HPDE6-E6E7 (cell line): ENCODE measurements at regions not wholly inside any gene's neighbourhood (a gene's known extent, or its start where the extent isn't known, plus 50 kb on each side); places are given as distances from the start of the nearest gene placed in this dataset.

Experiments
- DNase-seq: peaks from one replicate; pipeline ENCODE4 v3.0.0; 2011; ENCODE audit warnings: missing footprints; ENCODE audit errors: extremely low spot score

- DNase-seq: no peak
Observed at GRCh38 chr6:122063076-122063475, 336.4 kb upstream of the HSF2 start.

GRCh38 chr6:122063761-122064160 lies 335.7 kb upstream of the HSF2 start:
- no peak for DNase-seq

- DNase-seq: no peak
Observed at GRCh38 chr6:122066200-122066599, 333.3 kb upstream of the HSF2 start.

- DNase-seq: no peak
Observed at GRCh38 chr6:122068291-122068769, 331.1 kb upstream of the HSF2 start.

GRCh38 chr6:122069932-122070331 lies 329.5 kb upstream of the HSF2 start:
- no peak for DNase-seq

GRCh38 chr6:122072014-122072647 lies 327.3 kb upstream of the HSF2 start:
- no peak for DNase-seq

DNA sequence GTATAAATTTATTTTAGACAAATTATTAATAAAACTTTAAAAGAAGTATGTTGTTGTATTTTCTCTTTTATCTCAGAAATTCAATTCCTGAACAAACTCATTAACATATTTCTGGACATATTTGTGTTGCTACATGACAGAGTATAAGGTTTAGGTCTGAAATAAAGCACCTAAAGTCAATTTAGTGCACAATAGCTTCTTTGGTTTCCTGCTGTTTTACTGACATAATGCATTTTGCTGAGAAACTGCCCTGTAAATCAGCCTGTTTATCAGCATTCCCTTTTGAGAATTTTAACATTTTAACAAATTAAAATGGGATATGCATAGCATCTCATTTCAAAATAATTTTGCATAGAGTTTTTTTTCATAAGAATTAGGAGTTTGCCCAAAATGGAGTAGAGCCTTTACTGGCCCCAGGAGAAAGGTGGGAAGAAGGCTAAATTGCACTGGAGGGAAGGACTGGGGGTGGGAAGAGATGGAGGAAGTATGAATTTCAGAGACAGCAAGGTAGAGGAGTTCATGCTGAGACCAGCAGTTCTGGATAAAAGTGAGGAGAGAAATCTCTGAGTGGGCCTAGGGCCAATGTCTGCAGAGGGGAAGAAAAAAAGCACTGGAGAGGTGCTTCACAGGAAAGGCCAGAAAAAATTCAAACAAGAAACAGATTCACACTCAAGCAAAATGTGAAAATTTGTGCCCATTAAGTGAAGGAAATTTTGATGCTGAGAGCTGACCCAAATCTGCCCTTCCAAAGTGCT lies 324.2 kb upstream of the HSF2 start:
- DNase-seq: no peak

DNA sequence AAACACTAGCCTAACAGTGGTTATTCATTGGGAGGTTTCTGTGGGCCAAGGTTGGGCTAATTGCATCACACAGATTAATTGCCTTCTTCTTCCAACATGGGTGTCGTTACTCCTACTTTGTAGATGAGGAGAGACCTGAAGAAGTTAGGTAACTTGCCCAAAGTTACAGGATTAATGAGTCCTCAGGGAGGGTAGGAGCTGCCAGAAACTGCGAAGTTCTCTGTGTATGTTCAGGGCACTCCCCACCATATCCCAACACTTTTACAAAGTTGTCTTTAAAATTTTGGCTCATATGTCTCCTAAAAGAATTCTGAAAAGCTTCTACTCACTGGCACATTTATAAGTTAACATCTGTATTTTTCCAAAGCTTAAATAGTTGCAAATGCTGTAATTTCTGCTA lies 323.5 kb upstream of the HSF2 start:
- no peak for DNase-seq

- DNase-seq: no peak
Observed at GRCh38 chr6:122077603-122078002, 321.8 kb upstream of the HSF2 start.

GRCh38 chr6:122078481-122078880 lies 321.0 kb upstream of the HSF2 start:
- no peak for DNase-seq

- DNase-seq: no peak
Observed at GRCh38 chr6:122079916-122080315, 319.5 kb upstream of the HSF2 start.

DNA sequence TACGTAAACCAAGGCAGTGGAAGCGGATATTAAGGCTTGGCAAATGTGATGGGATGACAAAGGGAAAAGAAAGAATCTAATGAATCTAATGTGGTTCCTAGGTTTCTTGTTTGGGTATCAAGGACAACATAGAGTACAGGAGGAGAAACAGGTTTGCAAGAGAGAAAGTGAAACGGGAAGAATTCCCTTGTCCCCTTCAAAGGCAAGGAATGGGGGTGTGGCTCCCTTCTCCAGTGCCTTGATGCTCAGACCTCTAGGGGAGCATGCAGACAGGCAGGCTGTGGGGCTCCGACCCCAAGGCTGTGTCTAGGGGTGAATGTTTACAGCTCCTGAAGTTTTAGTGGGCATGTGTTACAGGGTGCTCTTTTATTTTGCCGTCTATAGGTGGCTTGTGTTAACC lies 317.5 kb upstream of the HSF2 start:
- peak; percentile 6 for DNase-seq

DNA sequence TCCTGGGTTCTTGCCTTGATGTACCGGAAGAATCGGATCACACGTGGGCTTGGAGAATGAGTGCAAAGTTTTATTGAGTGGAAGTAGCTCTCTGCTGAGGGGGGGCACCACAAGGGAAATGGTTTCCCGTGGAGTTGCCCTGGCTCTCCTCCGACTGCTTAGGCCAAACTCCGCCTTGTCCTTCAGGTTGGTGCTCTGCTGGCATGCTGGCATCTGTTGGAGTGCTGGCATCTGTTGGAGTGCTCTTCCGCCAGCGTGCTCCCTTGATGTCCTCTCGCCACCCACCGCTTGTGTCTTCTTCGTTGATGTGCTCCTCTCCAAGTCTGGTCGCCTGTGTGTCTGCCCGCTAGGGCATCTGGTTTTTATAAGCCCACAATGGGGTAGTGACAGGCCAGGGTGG lies 317.1 kb upstream of the HSF2 start:
- no peak for DNase-seq

- no peak for DNase-seq
Observed at GRCh38 chr6:122092366-122092765, 307.1 kb upstream of the HSF2 start.

GRCh38 chr6:122098201-122098678 lies 301.2 kb upstream of the HSF2 start:
- DNase-seq: no peak

GRCh38 chr6:122102026-122102425 lies 297.4 kb upstream of the HSF2 start:
- no peak for DNase-seq

- DNase-seq: no peak
Observed at GRCh38 chr6:122107256-122107852, 292.1 kb upstream of the HSF2 start.

DNA sequence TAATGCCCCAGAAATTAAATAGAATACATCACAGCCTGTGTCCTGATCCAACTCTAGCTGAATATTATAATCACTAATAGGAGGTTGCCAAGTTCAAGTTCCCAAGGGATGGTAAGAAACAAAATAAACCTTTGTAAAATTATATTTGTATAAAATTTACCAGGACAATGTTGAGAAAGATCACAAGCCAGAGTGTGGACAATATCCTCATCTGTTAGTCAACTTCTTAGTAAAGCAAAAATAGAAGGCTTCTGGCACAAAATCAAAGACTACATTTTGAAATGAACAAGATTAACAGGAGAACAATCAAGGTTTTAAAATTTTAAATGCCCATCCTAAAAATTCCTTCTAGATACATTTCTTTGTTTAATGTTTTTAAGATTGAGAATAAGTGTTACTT lies 290.4 kb upstream of the HSF2 start:
- DNase-seq: no peak

- DNase-seq: no peak
Observed at GRCh38 chr6:122114717-122115116, 284.7 kb upstream of the HSF2 start.

GRCh38 chr6:122116119-122116834 lies 283.2 kb upstream of the HSF2 start:
- no peak for DNase-seq

- DNase-seq: no peak
Observed at GRCh38 chr6:122116835-122117627, 282.4 kb upstream of the HSF2 start.
